ENCODE measurements at regions not wholly inside any gene's neighbourhood (a gene's known extent, or its start where the extent isn't known, plus 50 kb on each side); places are given as distances from the start of the nearest gene placed in this dataset.

DNA sequence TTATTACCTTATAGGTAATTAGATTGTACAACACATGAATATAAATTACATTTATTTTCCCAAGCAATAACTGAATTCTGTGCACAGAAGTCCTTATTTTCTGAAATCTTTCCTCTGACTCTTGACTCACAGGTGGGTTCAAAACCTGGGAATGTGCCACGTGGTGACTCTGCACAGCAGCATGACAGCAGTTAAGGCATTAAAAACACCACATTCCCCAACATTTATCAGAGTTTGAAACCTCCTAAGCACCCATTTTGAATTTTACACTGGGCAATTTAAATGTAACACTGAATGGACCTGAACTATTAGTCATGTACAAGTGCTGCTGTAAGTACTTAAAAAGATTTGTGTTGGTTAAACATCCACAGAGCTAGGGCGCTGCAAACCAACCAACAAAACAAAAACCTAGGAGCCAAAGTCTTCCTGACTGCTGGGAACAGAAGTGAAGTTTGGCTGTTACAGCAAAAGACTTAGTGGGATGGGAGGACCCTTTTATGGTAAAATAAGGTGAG is 480.6 kb upstream of the CXADR start:
- intact Hi-C loops (cut with DNase I), result no loop called here
- H3K27ac ChIP-seq, result no peak overlapping the region
- no peaks in the 10 kb centered on the region for H3K9me3 ChIP-seq
- no peaks in the 10 kb centered on the region for H3K4me1 ChIP-seq (replicated peaks)
- WGBS, result 63% methylated on average over 2 of the region's 2 CpGs
- TF ChIP-seq POLR2AphosphoS5 (IDR thresholded peaks at IDR 0.05), result no peak
- no peak for TF ChIP-seq POLR2A (IDR thresholded peaks at IDR 0.05)
- no peak for TF ChIP-seq CTCF (IDR thresholded peaks at IDR 0.05)
- H3K4me3 ChIP-seq, result no peak overlapping the region
- H3K36me3 ChIP-seq, result no peaks in the 10 kb centered on the region
- H3K27me3 ChIP-seq (replicated peaks; ENCODE audit: insufficient read depth), result no peaks in the 10 kb centered on the region
- no peak for DNase-seq (ENCODE audit: low spot score)

DNA sequence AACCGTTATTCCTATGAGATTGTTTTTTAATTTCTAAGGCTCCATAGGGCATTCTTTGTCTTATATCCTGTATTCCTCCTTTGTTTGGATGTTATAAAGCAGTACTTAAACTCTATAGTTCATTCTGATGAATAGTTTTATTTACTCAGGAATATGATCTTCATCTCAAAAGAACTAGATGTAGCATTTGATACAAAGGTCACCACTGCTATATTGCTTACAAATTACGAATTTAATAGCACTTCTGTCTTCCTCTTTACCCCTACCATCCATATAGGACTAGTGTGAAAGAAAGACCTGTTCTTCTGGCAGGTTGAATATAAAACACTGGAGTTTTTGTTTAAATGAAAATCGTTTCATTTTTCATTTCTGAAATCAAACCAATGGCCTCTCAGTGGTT is 468.1 kb upstream of the CXADR start:
- intact Hi-C loops (cut with DNase I), result no loop called here
- H3K4me3 ChIP-seq, result no peak overlapping the region
- no peaks in the 10 kb centered on the region for H3K9me3 ChIP-seq
- no peaks in the 10 kb centered on the region for H3K4me1 ChIP-seq (replicated peaks)
- DNase-seq (ENCODE audit: low spot score), result no peak
- 49% methylated on average over 3 of the region's 3 CpGs for WGBS
- no peaks in the 10 kb centered on the region for H3K27me3 ChIP-seq (replicated peaks; ENCODE audit: insufficient read depth)
- H3K27ac ChIP-seq, result no peak overlapping the region
- H3K36me3 ChIP-seq, result no peaks in the 10 kb centered on the region
- TF ChIP-seq CTCF (IDR thresholded peaks at IDR 0.05), result no peak
- no peak for TF ChIP-seq POLR2A (IDR thresholded peaks at IDR 0.05)
- no peak for TF ChIP-seq POLR2AphosphoS5 (IDR thresholded peaks at IDR 0.05)

GRCh38 chr21:17045214-17045853 is 467.5 kb upstream of the CXADR start:
- TF ChIP-seq CTCF (IDR thresholded peaks at IDR 0.05) (peak in 3 of 4 experiments; percentile 34 to 45 (median 37)), POLR2AphosphoS5 (IDR thresholded peaks at IDR 0.05) (no peak), POLR2A (IDR thresholded peaks at IDR 0.05) (no peak)
- no peak for DNase-seq (ENCODE audit: low spot score)
- Histone ChIP-seq H3K36me3 (no peaks in the 10 kb centered on the region), H3K4me3 (no peak overlapping the region), H3K27me3 (replicated peaks; ENCODE audit: insufficient read depth) (no peaks in the 10 kb centered on the region), H3K27ac (no peak overlapping the region), H3K9me3 (no peaks in the 10 kb centered on the region), H3K4me1 (replicated peaks) (no peaks in the 10 kb centered on the region)
- 41% methylated on average over 1 of the region's 1 CpG for WGBS
- intact Hi-C loops (cut with DNase I), result no loop called here

- no peak overlapping the region for H3K27ac ChIP-seq
- H3K27me3 ChIP-seq (replicated peaks; ENCODE audit: insufficient read depth), result no peaks in the 10 kb centered on the region
- TF ChIP-seq POLR2AphosphoS5 (IDR thresholded peaks at IDR 0.05) (no peak), CTCF (IDR thresholded peaks at IDR 0.05) (no peak), POLR2A (IDR thresholded peaks at IDR 0.05) (no peak)
- H3K9me3 ChIP-seq, result no peaks in the 10 kb centered on the region
- DNase-seq (ENCODE audit: low spot score), result no peak
- intact Hi-C loops (cut with DNase I), result no loop called here
- H3K36me3 ChIP-seq, result no peaks in the 10 kb centered on the region
- 88% methylated on average over 3 of the region's 3 CpGs for whole genome bisulfite sequencing
- no peaks in the 10 kb centered on the region for H3K4me1 ChIP-seq (replicated peaks)
- H3K4me3 ChIP-seq, result no peak overlapping the region
Measured at GRCh38 chr21:17048974-17049373, 463.9 kb upstream of the CXADR start.

- TF ChIP-seq POLR2AphosphoS5 (IDR thresholded peaks at IDR 0.05) (no peak), CTCF (IDR thresholded peaks at IDR 0.05) (no peak), POLR2A (IDR thresholded peaks at IDR 0.05) (no peak)
- Histone ChIP-seq H3K27ac (no peak overlapping the region), H3K4me3 (no peak overlapping the region), H3K9me3 (no peaks in the 10 kb centered on the region), H3K4me1 (replicated peaks) (no peaks in the 10 kb centered on the region), H3K36me3 (no peaks in the 10 kb centered on the region), H3K27me3 (replicated peaks; ENCODE audit: insufficient read depth) (no peaks in the 10 kb centered on the region)
- DNase-seq (ENCODE audit: low spot score), result no peak
- 68% methylated on average over 1 of the region's 1 CpG for WGBS
- intact Hi-C loops (cut with DNase I), result no loop called here
Measured at GRCh38 chr21:17050156-17050555, 462.7 kb upstream of the CXADR start.

All from prostate gland (tissue), 2 donors.